Adrenal gland (tissue), 9 donors: ENCODE measurements at regions not wholly inside any gene's neighbourhood (a gene's known extent, or its start where the extent isn't known, plus 50 kb on each side); places are given as distances from the start of the nearest gene placed in this dataset.

Experiments used
- DNase-seq, 7 donors: peaks; one replicate each; pipeline ENCODE4 v3.0.0-alpha.2; 2019 to 2020
- H3K27ac ChIP-seq, 5 donors: fragments of 200-600 bp; sonication (generic) in 4 of 5; 1 replicate in 3 of 5; 2 replicates in 2 of 5; pipeline versions ENCODE4 v1.5.1 to v1.8.0; 2016 to 2020; ENCODE audit warnings: mild to moderate bottlenecking in 1 of 5
- H3K27me3 ChIP-seq: fragments of 200-600 bp; 2 replicates; pipeline ENCODE4 v1.8.0; 2021
- H3K36me3 ChIP-seq, 2 donors: fragments of 200-600 bp; replicated peaks in 1 of 2; 1 replicate in 1 of 2; 2 replicates in 1 of 2; pipeline versions ENCODE4 v1.5.1 to v1.8.0; 2018 to 2022
- H3K4me1 ChIP-seq, 2 donors: fragments of 200-600 bp; replicated peaks in 1 of 2; 1 replicate in 1 of 2; 2 replicates in 1 of 2; pipeline versions ENCODE4 v1.5.1 to v1.8.0; 2018 to 2021
- H3K4me3 ChIP-seq, 4 donors: fragments of 200-600 bp; sonication (generic) in 3 of 4; one replicate each; pipeline ENCODE4 v1.5.1; 2016 to 2018
- H3K9me3 ChIP-seq, 3 donors: fragments of 200-600 bp; sonication (generic) in 1 of 3; replicated peaks in 1 of 3; 1 replicate in 2 of 3; 2 replicates in 1 of 3; pipeline versions ENCODE4 v1.5.1 to v1.8.0; 2016 to 2021
- CTCF ChIP-seq, 6 experiments: fragments of 450-650 bp in 4 of 6; fragments of 200-600 bp in 2 of 6; sonication (generic) in 1 of 6; IDR thresholded peaks; 1 replicate in 5 of 6; 2 replicates in 1 of 6; pipeline versions ENCODE4 v1.5.1 to v1.8.0; 2016 to 2021; ENCODE audit warnings: antibody characterized with exemption in 6 of 6, mild to moderate bottlenecking in 2 of 6, moderate library complexity in 1 of 6
- POLR2A ChIP-seq, 2 donors: fragments of 450-650 bp; IDR thresholded peaks; one replicate each; pipeline ENCODE4 v1.6.1; 2017; ENCODE audit warnings: antibody characterized with exemption in 2 of 2, mild to moderate bottlenecking in 2 of 2, moderate library complexity in 1 of 2
- WGBS, 4 donors: extraction: QIAGEN DNeasy Blood & Tissue Kit in 2 of 4; methylation state at CpG; one replicate each; pipeline versions ENCODE4 v1.1.5 to v1.1.7; 2013 to 2017; 5-methylcytosine and 5-hydroxymethylcytosine counted together
- intact Hi-C, 2 donors: fragments of 100-400 bp; cut with DNase I; formaldehyde crosslinking; loops; one replicate each; pipeline versions ENCODE4 v1.14.1 to v1.15.0; 2022 to 2023
- donor health status: healthy with polysubstance abuse.
- donor health status: Bipolar disorder and iron deficiency.
- donor health status: DM: yes; HTN: yes; CAD: no.
- donor health status: DM: no; HTN: no; CAD: no.
- donor health status: DM: no; HTN: no; CAD: no.

GRCh38 chrY:13127476-13127875 is 222.8 kb downstream of the DDX3Y start:
- intact Hi-C loops = no loop called here
- TF ChIP-seq CTCF (IDR thresholded peaks at IDR 0.05) (no peak), POLR2A (IDR thresholded peaks at IDR 0.05) (no peak)
- H3K27me3 ChIP-seq = no peaks in the 10 kb centered on the region
- H3K27ac ChIP-seq = no peak overlapping the region
- H3K9me3 ChIP-seq = no peaks in the 10 kb centered on the region
- no peaks in the 10 kb centered on the region for H3K4me1 ChIP-seq
- no peak overlapping the region for H3K4me3 ChIP-seq
- DNase-seq = no peak
- H3K36me3 ChIP-seq = no peaks in the 10 kb centered on the region

- H3K36me3 ChIP-seq = no peaks in the 10 kb centered on the region
- H3K4me3 ChIP-seq = no peak overlapping the region
Measured at GRCh38 chrY:13149148-13149547, 244.5 kb downstream of the DDX3Y start.

DNA sequence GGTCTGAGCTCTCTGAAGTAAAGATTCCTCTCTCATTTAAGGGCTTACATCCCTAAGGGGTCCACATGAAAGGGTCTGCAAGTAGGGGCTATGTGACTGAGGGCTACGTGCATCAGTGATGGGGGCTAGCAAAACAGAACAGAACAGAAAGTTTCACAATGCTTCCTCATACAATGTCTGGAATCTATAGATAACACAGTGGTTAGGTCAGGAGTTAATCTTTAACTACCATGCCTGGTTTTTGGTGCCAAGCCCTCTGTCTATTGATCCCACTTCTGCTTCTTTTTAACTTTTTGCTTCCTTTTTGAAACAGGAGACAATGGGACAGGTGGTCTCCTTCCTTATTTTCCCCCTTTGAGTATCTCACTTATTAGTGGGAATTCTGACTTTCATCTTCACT is 263.0 kb downstream of the DDX3Y start:
- no peaks in the 10 kb centered on the region for H3K9me3 ChIP-seq
- TF ChIP-seq POLR2A (IDR thresholded peaks at IDR 0.05) = no peak
- TF ChIP-seq CTCF (IDR thresholded peaks at IDR 0.05) = no peak
- intact Hi-C loops = no loop called here
- H3K27ac ChIP-seq = no peak overlapping the region
- H3K36me3 ChIP-seq = no peaks in the 10 kb centered on the region
- H3K4me3 ChIP-seq = no peak overlapping the region
- no peak for DNase-seq
- H3K27me3 ChIP-seq = no peaks in the 10 kb centered on the region
- WGBS, 4 donors = 71 to 76% methylated on average over 1 of the region's 1 CpG; no CpG with 5 or more reads in 2 of the 4 donors
- no peaks in the 10 kb centered on the region for H3K4me1 ChIP-seq

More at GRCh38 chrY:13149148-13149547, 244.5 kb downstream of the DDX3Y start:
- Histone ChIP-seq H3K27me3 (no peaks in the 10 kb centered on the region), H3K4me1 (no peaks in the 10 kb centered on the region), H3K27ac (no peak overlapping the region), H3K9me3 (no peaks in the 10 kb centered on the region)
- no peak for TF ChIP-seq CTCF (IDR thresholded peaks at IDR 0.05)
- no peak for TF ChIP-seq POLR2A (IDR thresholded peaks at IDR 0.05)
- DNase-seq = peak in 1 of 7 donors; percentile 1
- intact Hi-C loops = no loop called here

- no peaks in the 10 kb centered on the region for H3K27me3 ChIP-seq
- no peaks in the 10 kb centered on the region for H3K36me3 ChIP-seq
- 63 to 77% methylated on average over 1 of the region's 1 CpG; no CpG with 5 or more reads in 2 of the 4 donors for WGBS, 4 donors
- TF ChIP-seq POLR2A (IDR thresholded peaks at IDR 0.05) (no peak), CTCF (IDR thresholded peaks at IDR 0.05) (no peak)
- DNase-seq = no peak
- no peak overlapping the region for H3K4me3 ChIP-seq
- H3K27ac ChIP-seq = no peak overlapping the region
- H3K4me1 ChIP-seq = no peaks in the 10 kb centered on the region
- H3K9me3 ChIP-seq = no peaks in the 10 kb centered on the region
- intact Hi-C loops = no loop called here
Measured at GRCh38 chrY:13168257-13168656, 263.6 kb downstream of the DDX3Y start.
